Colon (tissue), 2 donors: ENCODE measurements at regions not wholly inside any gene's neighbourhood (a gene's known extent, or its start where the extent isn't known, plus 50 kb on each side); places are given as distances from the start of the nearest gene placed in this dataset.

Experiments
- FAIRE-seq: peaks from 2 replicates; lab custom pipeline; 2012; peaks lifted over from hg19 to GRCh38; lab: Jason Lieb, UNC
- donor health status: control.
- donor health status: control.

- no peak for FAIRE-seq
These were observed 266.7 kb downstream of the CNTN3 start for GRCh38 chr3:74347563-74348268.

GRCh38 chr3:74346896-74347295 is 267.6 kb downstream of the CNTN3 start:
- no peak for FAIRE-seq

DNA sequence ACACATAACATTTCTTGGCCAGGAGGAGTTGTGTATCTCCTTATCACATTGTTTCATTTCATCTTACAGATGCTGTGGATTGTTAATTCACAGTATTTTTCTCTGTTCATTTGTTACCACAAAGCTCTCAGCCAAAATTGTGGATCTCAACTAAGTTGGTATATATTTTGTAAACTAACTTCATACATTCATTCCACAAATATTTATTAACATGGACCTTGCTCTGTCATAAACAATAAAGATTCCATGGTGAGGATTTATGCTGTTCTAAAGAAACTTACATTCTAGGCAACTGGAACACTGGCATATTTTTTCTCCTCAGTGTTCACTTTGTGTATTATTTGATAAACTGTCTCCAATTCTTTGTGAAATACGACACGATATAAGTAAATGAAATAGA is 268.8 kb downstream of the CNTN3 start:
- FAIRE-seq, result no peak

DNA sequence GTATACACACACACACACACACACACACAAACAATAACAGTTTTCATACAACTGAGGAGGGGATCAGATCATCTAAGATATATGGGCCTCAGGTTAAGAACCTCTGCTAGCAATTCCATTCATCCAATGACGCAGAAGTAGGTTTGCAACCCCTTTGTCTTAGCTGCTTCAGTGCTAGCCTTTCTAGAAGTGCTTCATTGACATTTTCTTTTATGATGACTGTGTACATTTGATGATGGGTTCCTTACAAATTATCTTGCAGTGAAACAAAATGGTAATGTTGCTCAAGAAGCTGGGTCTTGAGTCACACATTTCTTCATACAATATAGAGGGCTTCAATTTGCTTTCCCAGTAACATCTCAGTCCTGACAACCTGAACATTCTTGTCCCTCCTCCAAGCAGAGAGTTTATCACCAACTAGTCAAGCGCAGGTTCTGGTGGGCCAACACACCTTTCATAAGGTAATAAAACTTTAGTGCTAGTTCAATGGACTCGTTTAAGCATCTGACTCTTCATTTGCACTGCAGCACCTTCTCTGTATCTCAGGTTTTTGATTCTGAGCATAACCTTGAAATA is 269.5 kb downstream of the CNTN3 start:
- FAIRE-seq, result no peak

- no peak for FAIRE-seq
These were observed 271.1 kb downstream of the CNTN3 start for GRCh38 chr3:74343391-74343790.

GRCh38 chr3:74338998-74339397 is 275.5 kb downstream of the CNTN3 start:
- no peak for FAIRE-seq

DNA sequence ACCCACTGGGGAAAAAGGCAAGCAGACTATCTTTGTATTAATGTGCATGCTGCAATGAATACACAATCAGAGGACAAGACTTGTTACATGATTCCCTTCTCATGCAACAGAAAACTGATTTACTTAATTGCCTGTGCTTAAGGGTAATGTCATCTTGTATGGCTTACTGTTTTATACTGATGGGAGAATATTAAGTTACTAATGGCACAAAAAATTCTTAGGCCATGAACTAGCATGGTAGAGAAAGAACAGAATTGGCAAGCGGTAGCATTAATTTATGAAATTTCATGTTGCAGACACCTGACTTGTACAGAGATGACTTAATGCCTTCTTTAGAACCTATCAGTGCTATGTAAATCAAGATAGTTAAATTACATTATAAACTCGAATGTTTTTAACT is 282.3 kb downstream of the CNTN3 start:
- no peak for FAIRE-seq

DNA sequence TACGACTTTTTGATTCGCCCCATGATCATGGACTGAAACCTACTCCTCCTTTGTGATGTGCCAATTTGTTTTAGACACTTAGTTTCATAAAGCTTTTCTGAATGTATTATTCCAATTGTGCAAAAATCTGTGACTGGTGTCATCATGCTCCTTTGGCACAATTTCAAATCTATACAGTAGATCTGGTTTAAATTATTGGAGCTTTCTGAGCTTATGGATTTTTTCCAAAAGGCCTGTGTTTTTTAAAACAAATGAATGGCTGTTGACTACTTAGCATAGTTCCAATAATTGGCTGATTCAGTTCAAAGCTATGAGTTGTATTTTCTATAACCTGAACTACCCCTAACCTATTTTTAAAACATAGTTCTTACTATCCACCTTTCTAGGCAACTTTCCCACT is 282.7 kb downstream of the CNTN3 start:
- no peak for FAIRE-seq

DNA sequence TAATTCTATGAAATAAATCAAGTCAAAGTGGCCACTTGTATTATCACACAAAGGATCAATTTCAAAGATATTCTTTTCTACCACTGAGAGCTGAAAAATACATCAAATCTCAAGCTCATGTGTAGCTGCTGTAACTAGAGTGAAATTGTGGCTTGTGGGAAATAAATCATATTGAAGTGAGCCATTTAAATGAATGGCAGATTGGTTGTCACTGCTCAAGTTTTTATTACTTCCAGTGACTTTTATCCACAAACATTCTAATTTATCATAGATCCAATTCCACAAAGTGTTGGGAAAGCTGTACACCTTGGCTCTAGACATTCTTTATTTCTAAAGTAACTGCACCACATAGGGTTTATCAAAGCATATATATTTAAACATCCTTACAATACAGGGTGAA is 285.4 kb downstream of the CNTN3 start:
- FAIRE-seq, result no peak

- no peak for FAIRE-seq
These were observed 286.0 kb downstream of the CNTN3 start for GRCh38 chr3:74328435-74328834.

DNA sequence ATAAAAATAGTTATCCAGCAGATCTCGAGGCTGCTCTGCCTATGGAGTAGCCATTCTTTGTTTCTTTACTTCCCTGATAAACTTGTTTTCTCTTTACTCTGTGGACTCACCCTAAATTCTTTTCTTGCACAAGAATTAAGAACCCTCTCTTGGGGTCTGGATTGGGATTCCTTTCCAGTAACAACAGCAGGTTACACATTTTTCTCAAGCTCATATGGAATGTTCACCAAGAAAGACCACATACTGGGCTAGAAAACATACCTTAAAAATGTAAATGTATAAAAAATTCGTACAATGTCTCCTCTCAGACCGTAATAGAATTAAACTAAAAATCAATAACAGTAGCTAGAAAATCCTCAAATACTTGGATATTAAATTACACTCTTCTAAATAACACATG is 299.2 kb downstream of the CNTN3 start:
- FAIRE-seq, result no peak

GRCh38 chr3:74314696-74315095 is 299.8 kb downstream of the CNTN3 start:
- no peak for FAIRE-seq

- no peak for FAIRE-seq
These were observed 304.7 kb downstream of the CNTN3 start for GRCh38 chr3:74309716-74310115.

- FAIRE-seq, result no peak
These were observed 310.0 kb downstream of the CNTN3 start for GRCh38 chr3:74304424-74304823.

GRCh38 chr3:74303711-74304110 is 310.7 kb downstream of the CNTN3 start:
- no peak for FAIRE-seq

DNA sequence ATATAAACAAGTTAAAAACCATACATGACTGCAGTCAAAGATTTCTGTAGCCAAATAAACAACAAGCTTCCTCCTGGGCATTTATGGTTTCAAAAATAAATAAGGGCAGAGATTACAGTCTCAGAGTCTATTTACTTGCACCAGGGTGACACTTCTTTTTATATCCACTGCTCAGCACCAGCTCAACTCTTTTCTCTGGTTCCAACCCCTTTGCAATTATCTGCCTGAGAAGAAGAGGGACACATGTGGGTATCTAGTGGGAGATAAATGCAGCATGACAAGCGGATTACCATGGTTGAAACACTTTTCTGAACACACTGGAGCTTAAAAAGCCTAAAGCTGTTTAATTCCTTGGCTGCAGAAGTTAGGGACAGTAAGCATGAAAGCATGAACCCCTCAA is 311.5 kb downstream of the CNTN3 start:
- no peak for FAIRE-seq

DNA sequence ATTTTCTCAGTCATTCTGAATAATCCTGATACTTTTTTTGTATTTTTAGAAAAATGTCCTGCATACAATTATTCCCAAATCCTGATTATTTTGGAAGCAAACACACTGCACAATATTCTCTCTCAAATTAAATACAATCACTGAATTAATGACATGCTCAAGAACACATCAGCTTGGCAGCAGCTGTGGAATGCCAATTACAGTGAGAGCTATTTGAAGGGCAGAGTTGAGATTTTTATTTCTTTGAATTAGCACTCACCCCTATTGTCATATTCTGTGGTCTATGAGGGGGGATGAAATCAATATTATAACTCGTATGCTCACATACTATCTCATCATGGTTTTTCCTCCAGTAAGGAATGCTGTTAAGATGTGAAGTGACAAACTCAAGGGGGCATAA is 312.2 kb downstream of the CNTN3 start:
- no peak for FAIRE-seq

GRCh38 chr3:74301056-74301455 is 313.4 kb downstream of the CNTN3 start:
- FAIRE-seq, result no peak

- FAIRE-seq, result no peak
These were observed 319.0 kb downstream of the CNTN3 start for GRCh38 chr3:74295479-74295878.

DNA sequence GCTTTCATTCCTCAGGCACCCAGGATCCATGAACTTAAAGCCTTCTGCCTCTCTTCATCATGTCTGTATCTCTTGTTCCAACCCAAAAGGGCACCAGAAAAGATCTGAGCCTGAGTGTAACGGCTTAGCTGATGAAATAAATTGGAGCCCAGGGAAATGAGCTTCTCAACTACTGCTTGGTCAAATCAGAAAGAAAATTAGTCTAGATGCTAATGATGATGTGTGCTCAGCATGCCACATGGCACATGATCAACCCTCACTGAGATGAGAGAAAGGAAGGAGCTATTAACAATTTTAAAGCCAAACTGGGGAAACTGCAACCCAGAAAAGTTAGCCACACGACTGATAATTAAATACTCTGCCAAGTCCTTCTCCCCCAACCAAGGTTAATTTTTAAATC is 325.7 kb downstream of the CNTN3 start:
- no peak for FAIRE-seq

DNA sequence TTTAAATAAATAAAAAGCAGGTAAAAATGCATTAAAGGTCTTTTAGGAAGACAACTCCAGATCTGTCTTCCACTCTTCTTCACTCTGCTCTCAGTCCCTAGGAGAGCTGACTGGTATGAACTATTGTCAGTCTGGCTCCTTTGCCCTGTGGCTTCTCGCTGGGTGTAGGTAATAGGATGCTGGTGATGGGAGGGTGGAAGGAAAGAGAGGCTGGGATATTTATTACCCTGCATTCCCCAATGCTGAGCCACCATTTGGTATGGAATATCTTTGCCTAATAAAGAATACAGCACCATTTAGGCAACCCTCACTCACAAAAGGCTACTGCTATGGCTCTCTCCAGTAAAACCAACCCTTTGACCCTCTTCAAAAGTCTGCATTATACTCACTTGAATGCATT is 326.9 kb downstream of the CNTN3 start:
- no peak for FAIRE-seq

DNA sequence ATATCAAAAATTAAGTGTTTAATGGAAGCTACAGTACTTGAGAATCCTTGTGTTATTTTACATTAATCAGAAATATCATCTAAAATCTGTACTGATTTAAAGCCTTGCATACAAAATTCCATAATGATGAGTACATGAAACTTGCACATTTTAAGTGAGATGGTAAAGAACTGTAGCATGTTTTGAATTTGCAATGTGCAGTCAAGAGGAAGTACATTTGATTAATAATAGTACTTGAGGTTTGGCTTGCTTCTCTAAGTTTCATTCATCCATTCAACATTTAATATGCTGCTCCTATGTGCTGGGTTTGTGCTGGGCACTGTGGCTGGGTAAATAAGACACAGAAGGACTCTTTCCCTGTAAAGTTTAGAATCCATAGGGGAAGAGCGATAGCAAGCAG is 332.3 kb downstream of the CNTN3 start:
- FAIRE-seq, result no peak

GRCh38 chr3:74281705-74282104 is 332.8 kb downstream of the CNTN3 start:
- FAIRE-seq, result no peak
